ENCODE measurements at regions not wholly inside any gene's neighbourhood (a gene's known extent, or its start where the extent isn't known, plus 50 kb on each side); places are given as distances from the start of the nearest gene placed in this dataset.

GRCh38 chr11:27193434-27194225, 153.0 kb downstream of the BBOX1 start:
- intact Hi-C loops (cut with micrococcal nuclease): no loop called here

DNA sequence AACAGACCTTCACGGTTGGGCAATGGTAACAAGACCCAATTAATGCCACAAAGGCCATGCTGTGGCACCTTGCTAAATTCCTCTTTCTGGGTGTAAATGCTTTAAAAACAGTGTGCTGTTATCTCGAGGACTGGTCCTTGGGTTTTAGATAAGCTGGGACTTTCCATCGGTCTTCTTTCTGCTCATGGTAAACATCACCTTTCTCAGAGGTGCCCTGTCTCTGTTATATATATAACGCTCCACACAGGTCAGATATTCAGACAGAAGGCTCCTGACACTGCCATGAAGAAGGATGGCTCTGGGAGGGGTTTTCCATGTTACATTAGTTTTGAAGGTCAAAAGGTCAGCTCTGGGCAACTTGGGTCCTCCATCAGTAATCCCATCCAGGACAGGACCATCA, 151.6 kb downstream of the BBOX1 start:
- intact Hi-C loops (cut with micrococcal nuclease): no loop called here

- intact Hi-C loops (cut with micrococcal nuclease): no loop called here
Measured at GRCh38 chr11:27191639-27192038, 151.0 kb downstream of the BBOX1 start.

DNA sequence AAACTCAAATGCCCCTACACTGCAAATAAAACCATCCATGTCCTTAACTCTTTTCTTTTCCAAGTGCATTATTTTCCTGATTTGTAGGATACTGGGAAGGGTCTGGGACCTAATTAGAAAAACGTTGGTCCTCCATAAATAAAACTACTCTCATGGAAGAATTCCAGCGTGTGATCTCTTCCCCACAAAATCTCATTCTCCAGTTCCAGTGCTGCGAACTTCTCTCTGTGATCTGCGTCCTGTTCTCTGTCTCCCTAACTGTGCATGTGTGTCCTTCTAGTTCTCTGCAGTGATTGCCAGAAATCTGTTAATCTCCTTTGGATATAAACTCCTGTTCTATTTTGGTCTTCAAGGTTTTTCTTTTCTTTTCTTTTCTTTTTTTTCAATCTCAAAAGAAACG, 148.1 kb downstream of the BBOX1 start:
- intact Hi-C loops (cut with micrococcal nuclease): no loop called here

DNA sequence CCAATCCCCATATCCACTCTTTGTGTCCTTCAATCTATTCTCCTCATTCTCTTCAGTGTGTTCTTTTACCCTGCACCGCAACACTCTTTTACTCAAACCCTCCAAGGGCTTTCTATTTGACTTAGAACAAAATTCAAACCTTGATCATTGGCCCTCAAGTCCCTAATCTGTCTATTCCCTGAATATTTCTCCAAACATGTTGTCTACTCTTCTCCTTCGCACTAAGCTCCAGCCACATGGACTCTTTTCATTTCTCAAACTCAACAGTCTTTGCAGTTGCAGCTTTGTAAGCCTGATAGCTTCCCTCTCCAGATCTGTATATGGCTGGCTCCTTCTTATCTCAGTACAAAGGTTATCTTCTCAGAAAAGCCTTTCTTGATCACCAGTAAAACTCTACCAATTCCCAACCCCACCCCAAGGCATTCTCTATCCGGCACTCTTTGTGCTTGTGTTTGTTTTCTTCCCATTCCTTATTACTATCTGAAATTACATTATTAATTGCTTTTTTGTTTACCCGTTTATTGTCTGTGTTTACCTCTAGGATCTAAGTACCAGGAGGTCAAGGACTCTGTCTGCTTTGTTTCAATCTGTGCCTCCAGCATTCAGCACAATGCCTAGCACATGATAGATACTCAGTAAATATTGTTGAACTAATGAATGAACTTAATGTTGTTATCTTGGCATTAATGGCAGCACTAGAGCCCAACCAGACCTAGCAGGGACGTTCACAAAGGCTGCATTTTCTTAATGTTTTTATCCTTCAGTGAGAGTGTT, 147.4 kb downstream of the BBOX1 start:
- intact Hi-C loops (cut with micrococcal nuclease): no loop called here

- intact Hi-C loops (cut with micrococcal nuclease): no loop called here
Measured at GRCh38 chr11:27187075-27187847, 146.6 kb downstream of the BBOX1 start.

- intact Hi-C loops (cut with micrococcal nuclease): no loop called here
Measured at GRCh38 chr11:27186580-27186979, 146.0 kb downstream of the BBOX1 start.

GRCh38 chr11:27184458-27185312, 144.1 kb downstream of the BBOX1 start:
- intact Hi-C loops (cut with micrococcal nuclease): loop anchor here (1.0 to 5.0 kb wide), 2 partner anchors 113 to 302 kb away; no protein-coding TSS in a partner anchor

GRCh38 chr11:27183672-27184457, 143.2 kb downstream of the BBOX1 start:
- intact Hi-C loops (cut with micrococcal nuclease): loop anchor here (1.0 to 5.0 kb wide), 2 partner anchors 113 to 302 kb away; no protein-coding TSS in a partner anchor

- intact Hi-C loops (cut with micrococcal nuclease): no loop called here
Measured at GRCh38 chr11:27179334-27179733, 138.7 kb downstream of the BBOX1 start.

- intact Hi-C loops (cut with micrococcal nuclease): no loop called here
Measured at GRCh38 chr11:27178859-27179258, 138.2 kb downstream of the BBOX1 start.

Measured in T-helper 2 cell treated with Interferon-gamma antibody and Interleukin-4, amounts not matched to agents 100 ng/mL and 5 ng/mL, for 36 hours (primary cell).